ENCODE measurements at regions not wholly inside any gene's neighbourhood (a gene's known extent, or its start where the extent isn't known, plus 50 kb on each side); places are given as distances from the start of the nearest gene placed in this dataset.

DNA sequence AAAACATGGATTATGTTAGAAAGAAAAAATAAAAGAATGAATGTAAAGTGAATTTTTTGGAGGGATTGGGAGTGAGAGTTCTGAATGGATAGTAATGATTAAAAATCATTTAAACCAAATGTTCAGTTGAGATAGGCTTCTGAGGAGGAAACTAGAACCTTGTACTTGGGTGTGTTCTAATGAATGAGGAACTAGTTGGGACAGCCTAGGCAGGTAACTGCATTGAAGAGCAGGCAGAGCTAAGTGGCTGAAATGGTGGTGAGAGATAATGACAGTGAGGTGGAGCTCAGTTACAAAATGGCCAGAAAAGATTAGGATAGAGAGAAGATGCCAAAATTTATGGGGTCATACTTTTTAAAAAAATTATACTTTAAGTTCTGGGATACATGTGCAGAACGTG lies 132.9 kb downstream of the ATP23 start:
- Histone ChIP-seq H3K9me3 (ENCODE audit: insufficient read depth, low read length) (no peaks in the 10 kb centered on the region), H3K4me3 (ENCODE audit: insufficient read depth, low read length, poor library complexity, severe bottlenecking) (no peak overlapping the region), H3F3A (ENCODE audit: insufficient read depth) (no peaks in the 10 kb centered on the region), H3K4me2 (ENCODE audit: low read depth, low read length, poor library complexity, severe bottlenecking) (no peak overlapping the region), H2AFZ (ENCODE audit: low read depth, low read length, severe bottlenecking) (no peak overlapping the region), H3K27ac (ENCODE audit: low read depth, low read length) (no peak overlapping the region), H3K9me2 (replicated peaks; ENCODE audit: insufficient read depth, low read length) (no peaks in the 10 kb centered on the region), H4K20me1 (ENCODE audit: low read depth, low read length) (no peaks in the 10 kb centered on the region), H3K79me2 (ENCODE audit: insufficient read depth, low read length) (no peaks in the 10 kb centered on the region), H3K36me3 (ENCODE audit: low read length) (no peaks in the 10 kb centered on the region), H3K9ac (ENCODE audit: low read length) (no peak overlapping the region), H3K27me3 (ENCODE audit: low read length) (no peaks in the 10 kb centered on the region)
- TF ChIP-seq, protein P1, sequence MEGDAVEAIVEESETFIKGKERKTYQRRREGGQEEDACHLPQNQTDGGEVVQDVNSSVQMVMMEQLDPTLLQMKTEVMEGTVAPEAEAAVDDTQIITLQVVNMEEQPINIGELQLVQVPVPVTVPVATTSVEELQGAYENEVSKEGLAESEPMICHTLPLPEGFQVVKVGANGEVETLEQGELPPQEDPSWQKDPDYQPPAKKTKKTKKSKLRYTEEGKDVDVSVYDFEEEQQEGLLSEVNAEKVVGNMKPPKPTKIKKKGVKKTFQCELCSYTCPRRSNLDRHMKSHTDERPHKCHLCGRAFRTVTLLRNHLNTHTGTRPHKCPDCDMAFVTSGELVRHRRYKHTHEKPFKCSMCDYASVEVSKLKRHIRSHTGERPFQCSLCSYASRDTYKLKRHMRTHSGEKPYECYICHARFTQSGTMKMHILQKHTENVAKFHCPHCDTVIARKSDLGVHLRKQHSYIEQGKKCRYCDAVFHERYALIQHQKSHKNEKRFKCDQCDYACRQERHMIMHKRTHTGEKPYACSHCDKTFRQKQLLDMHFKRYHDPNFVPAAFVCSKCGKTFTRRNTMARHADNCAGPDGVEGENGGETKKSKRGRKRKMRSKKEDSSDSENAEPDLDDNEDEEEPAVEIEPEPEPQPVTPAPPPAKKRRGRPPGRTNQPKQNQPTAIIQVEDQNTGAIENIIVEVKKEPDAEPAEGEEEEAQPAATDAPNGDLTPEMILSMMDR (IDR thresholded peaks at IDR 0.05; ENCODE audit: insufficient read depth, low read length, poor library complexity, severe bottlenecking) = no peak
- TF ChIP-seq EZH2phosphoT487 (conservative IDR thresholded peaks at IDR 0.05; ENCODE audit: low read length) = no peak

DNA sequence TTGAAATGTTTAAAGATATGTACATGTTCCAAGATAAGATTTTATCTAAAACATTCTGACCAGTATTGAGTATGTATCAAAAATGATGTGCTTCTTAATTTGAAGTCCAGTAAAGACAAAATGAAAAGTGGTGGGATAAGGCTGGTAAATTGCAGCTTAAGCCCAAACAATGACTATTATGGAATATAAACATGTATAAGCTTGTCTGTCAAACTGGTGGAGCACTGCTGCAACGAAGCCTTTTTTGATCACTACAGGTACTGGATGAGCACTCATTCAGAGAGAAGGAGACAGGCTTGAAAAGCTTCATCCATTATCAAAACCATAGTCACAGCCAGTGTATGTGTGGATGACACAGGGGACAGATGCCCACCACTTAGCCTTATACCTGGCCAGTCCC lies 138.4 kb downstream of the ATP23 start:
- H3K36me3 ChIP-seq (ENCODE audit: low read length) = no peaks in the 10 kb centered on the region
- no peak overlapping the region for H3K27ac ChIP-seq (ENCODE audit: low read depth, low read length)
- no peaks in the 10 kb centered on the region for H3K9me2 ChIP-seq (replicated peaks; ENCODE audit: insufficient read depth, low read length)
- H3K9me3 ChIP-seq (ENCODE audit: insufficient read depth, low read length) = no peaks in the 10 kb centered on the region
- no peak overlapping the region for H3K4me3 ChIP-seq (ENCODE audit: insufficient read depth, low read length, poor library complexity, severe bottlenecking)
- no peak overlapping the region for H3K4me2 ChIP-seq (ENCODE audit: low read depth, low read length, poor library complexity, severe bottlenecking)
- no peaks in the 10 kb centered on the region for H4K20me1 ChIP-seq (ENCODE audit: low read depth, low read length)
- H2AFZ ChIP-seq (ENCODE audit: low read depth, low read length, severe bottlenecking) = no peak overlapping the region
- no peak overlapping the region for H3K9ac ChIP-seq (ENCODE audit: low read length)
- no peaks in the 10 kb centered on the region for H3K79me2 ChIP-seq (ENCODE audit: insufficient read depth, low read length)
- TF ChIP-seq, protein P1 (IDR thresholded peaks at IDR 0.05; ENCODE audit: insufficient read depth, low read length, poor library complexity, severe bottlenecking) = no peak
- no peak for TF ChIP-seq EZH2phosphoT487 (conservative IDR thresholded peaks at IDR 0.05; ENCODE audit: low read length)
- no peaks in the 10 kb centered on the region for H3F3A ChIP-seq (ENCODE audit: insufficient read depth)
- no peaks in the 10 kb centered on the region for H3K27me3 ChIP-seq (ENCODE audit: low read length)

DNA sequence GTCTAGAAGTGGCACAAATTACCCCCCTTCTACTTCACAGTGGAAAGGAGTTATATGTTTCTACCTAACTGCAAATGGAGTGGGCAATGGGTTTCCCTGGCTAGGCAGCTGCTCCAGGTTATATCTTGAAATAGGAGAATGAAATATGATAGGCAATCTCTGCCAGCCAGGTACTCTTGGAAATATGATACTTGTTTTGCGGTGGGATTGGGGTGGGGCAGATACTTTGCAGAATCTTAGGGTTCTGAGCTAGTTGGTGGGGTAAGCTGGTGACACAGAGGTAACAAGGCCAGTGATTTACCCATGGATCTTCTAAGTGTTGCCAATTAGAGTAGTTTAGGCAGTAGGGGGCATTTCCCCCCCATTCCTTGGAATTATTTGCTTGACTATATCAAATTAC lies 140.1 kb downstream of the ATP23 start:
- Histone ChIP-seq H3K9ac (ENCODE audit: low read length) (no peak overlapping the region), H3F3A (ENCODE audit: insufficient read depth) (no peaks in the 10 kb centered on the region), H3K27me3 (ENCODE audit: low read length) (no peaks in the 10 kb centered on the region), H3K27ac (ENCODE audit: low read depth, low read length) (no peak overlapping the region), H3K36me3 (ENCODE audit: low read length) (no peaks in the 10 kb centered on the region), H3K4me3 (ENCODE audit: insufficient read depth, low read length, poor library complexity, severe bottlenecking) (no peak overlapping the region), H4K20me1 (ENCODE audit: low read depth, low read length) (no peaks in the 10 kb centered on the region), H3K4me2 (ENCODE audit: low read depth, low read length, poor library complexity, severe bottlenecking) (no peak overlapping the region), H3K79me2 (ENCODE audit: insufficient read depth, low read length) (no peaks in the 10 kb centered on the region), H2AFZ (ENCODE audit: low read depth, low read length, severe bottlenecking) (no peak overlapping the region), H3K9me2 (replicated peaks; ENCODE audit: insufficient read depth, low read length) (no peaks in the 10 kb centered on the region), H3K9me3 (ENCODE audit: insufficient read depth, low read length) (no peaks in the 10 kb centered on the region)
- TF ChIP-seq EZH2phosphoT487 (conservative IDR thresholded peaks at IDR 0.05; ENCODE audit: low read length) = no peak
- TF ChIP-seq, protein P1 (IDR thresholded peaks at IDR 0.05; ENCODE audit: insufficient read depth, low read length, poor library complexity, severe bottlenecking) = no peak
